GM12878 (cell line): ENCODE measurements at regions not wholly inside any gene's neighbourhood (a gene's known extent, or its start where the extent isn't known, plus 50 kb on each side); places are given as distances from the start of the nearest gene placed in this dataset.

Source experiments
- ATAC-seq: fragments of 200-7000 bp; cut with Tn5 transposase; 3 replicates; pipeline ENCODE4 v1.9.1; 2020; ENCODE audit warnings: mild to moderate bottlenecking, moderate library complexity
- BruUV-seq: library from RNA; stranded (reverse); fragments of 400-500 nt; replicated peaks from 2 replicates; lab custom pipeline; 2021; lab: Mats Ljungman, UMichigan
- CTCF ChIA-PET: fragments of 300-600 bp; sonication (Branson Sonifier 250); formaldehyde crosslinking; extraction: SDS; loops from one replicate; lab custom pipeline; 2021; ENCODE audit warnings: inconsistent platforms; lab: Yijun Ruan, JAX
- POLR2A ChIA-PET: fragments of 350-600 bp; formaldehyde crosslinking; extraction: SDS; loops from one replicate; lab custom pipeline; 2021; ENCODE audit warnings: inconsistent platforms; lab: Charles Lee
- RAD21 ChIA-PET: fragments of 300-600 bp; sonication (Branson Sonifier 250); formaldehyde crosslinking; loops from one replicate; lab custom pipeline; 2023; ENCODE audit warnings: antibody characterized with exemption; ENCODE audit not compliant: unreplicated experiment; lab: Charles Lee
- SMC1A ChIA-PET: fragments of 300-600 bp; sonication (Branson Sonifier 250); formaldehyde crosslinking; loops from one replicate; lab custom pipeline; 2023; ENCODE audit not compliant: unreplicated experiment, uncharacterized antibody; lab: Charles Lee
- DNase-seq: peaks from one replicate; pipeline ENCODE4 v3.0.0-alpha.2; 2011; ENCODE audit warnings: low read depth, low spot score
- FAIRE-seq: peaks from 3 replicates; lab custom pipeline; 2011; peaks lifted over from hg19 to GRCh38; lab: Jason Lieb, UNC
- H2AFZ ChIP-seq: 2 replicates; pipeline ENCODE4 v1.6.0; 2011; ENCODE audit warnings: low read depth, low read length, control low read depth; ENCODE audit not compliant: control insufficient read depth
- H3K27ac ChIP-seq: 2 replicates; pipeline ENCODE4 v1.5.1; 2011; ENCODE audit warnings: control low read depth; ENCODE audit not compliant: control insufficient read depth, insufficient read depth
- H3K27me3 ChIP-seq, 2 experiments: replicated peaks in 1 of 2; 2 replicates each; pipeline versions ENCODE4 v1.6.0 to v1.6.1; 2011; ENCODE audit warnings: low read length in 1 of 2; ENCODE audit not compliant: control insufficient read depth in 2 of 2, insufficient read depth in 2 of 2
- H3K36me3 ChIP-seq, 2 experiments: 2 replicates each; pipeline ENCODE4 v1.5.1; 2011; ENCODE audit warnings: low read length in 1 of 2; ENCODE audit not compliant: control insufficient read depth in 2 of 2, insufficient read depth in 2 of 2
- H3K4me1 ChIP-seq: 2 replicates; pipeline ENCODE4 v1.6.1; 2011; ENCODE audit warnings: mild to moderate bottlenecking, low read length, moderate library complexity, mixed read lengths; ENCODE audit not compliant: control insufficient read depth, insufficient read depth
- H3K4me2 ChIP-seq: 2 replicates; pipeline ENCODE4 v1.6.0; 2011; ENCODE audit warnings: control low read depth; ENCODE audit not compliant: control insufficient read depth, insufficient read depth
- H3K4me3 ChIP-seq: fragments of 200-600 bp; sonication (generic); 2 replicates; pipeline ENCODE4 v1.5.1; 2016
- H3K79me2 ChIP-seq: 2 replicates; pipeline ENCODE4 v1.6.0; 2011; ENCODE audit warnings: low read length; ENCODE audit not compliant: control insufficient read depth, insufficient read depth
- H3K9ac ChIP-seq: 2 replicates; pipeline ENCODE4 v1.8.0; 2011; ENCODE audit warnings: low read length, control low read depth, mixed read lengths; ENCODE audit not compliant: control insufficient read depth, insufficient read depth
- H3K9me3 ChIP-seq: replicated peaks from 3 replicates; pipeline ENCODE4 v1.5.1; 2011; ENCODE audit warnings: mild to moderate bottlenecking, low read length; ENCODE audit not compliant: control insufficient read depth, insufficient read depth
- H4K20me1 ChIP-seq: 2 replicates; pipeline ENCODE4 v1.6.0; 2011; ENCODE audit not compliant: control insufficient read depth, insufficient read depth
- MLLT1 ChIP-seq: fragments of 450-650 bp; IDR thresholded peaks from 2 replicates; pipeline ENCODE4 v1.6.1; 2016; ENCODE audit warnings: mild to moderate bottlenecking
- PML ChIP-seq: IDR thresholded peaks from 2 replicates; pipeline ENCODE4 v1.6.1; 2012; ENCODE audit warnings: low read length, inconsistent platforms
- PRDM15 ChIP-seq: fragments of 450-650 bp; formaldehyde crosslinking; IDR thresholded peaks from 2 replicates; pipeline ENCODE4 v1.4.0; 2020; ENCODE audit warnings: mild to moderate bottlenecking, moderate library complexity
- SREBF2 ChIP-seq: IDR thresholded peaks from 2 replicates; pipeline ENCODE4 v1.6.1; 2012; ENCODE audit warnings: mild to moderate bottlenecking, low read length
- TAF1 ChIP-seq: IDR thresholded peaks from 2 replicates; pipeline ENCODE4 v1.6.1; 2011; ENCODE audit warnings: mild to moderate bottlenecking, low read depth, low read length, borderline replicate concordance
- TCF7 ChIP-seq: IDR thresholded peaks from 2 replicates; pipeline ENCODE4 v1.6.1; 2014; ENCODE audit warnings: antibody characterized with exemption, borderline replicate concordance
- ZNF207 ChIP-seq: fragments of 450-650 bp; IDR thresholded peaks from 2 replicates; pipeline ENCODE4 v1.6.1; 2014; ENCODE audit warnings: antibody characterized with exemption, mild to moderate bottlenecking, borderline replicate concordance
- WGBS: methylation state at CpG from one replicate; pipeline ENCODE4 v1.1.6; 2016; ENCODE audit warnings: low lambda C conversion rate; ENCODE audit not compliant: insufficient replicate concordance, insufficient coverage; ENCODE audit errors: missing lambda C conversion rate; 5-methylcytosine and 5-hydroxymethylcytosine counted together
- in situ Hi-C: fragments of 300-500 bp; cut with MboI; formaldehyde crosslinking; loops from 9 replicates; pipeline ENCODE4 v1.14.3; 2018; ENCODE audit warnings: mixed read lengths
- intact Hi-C: fragments of 100-400 bp; cut with micrococcal nuclease; formaldehyde crosslinking; loops from one replicate; pipeline ENCODE4 v1.14.2; 2022; ENCODE audit not compliant: unreplicated experiment

- ATAC-seq (no peak), FAIRE-seq (no peak), DNase-seq (no peak)
- Histone ChIP-seq H3K27ac (no peak overlapping the region), H3K9me3 (no peaks in the 10 kb centered on the region; the same call in 2 of the 3 replicates), H3K27me3 (no peaks in the 10 kb centered on the region), H2AFZ (no peak overlapping the region), H3K4me1 (no peaks in the 10 kb centered on the region), H3K79me2 (no peaks in the 10 kb centered on the region), H3K36me3 (no peaks in the 10 kb centered on the region), H3K4me2 (no peak overlapping the region), H3K4me3 (no peak overlapping the region), H4K20me1 (no peaks in the 10 kb centered on the region), H3K9ac (no peak overlapping the region)
- BruUV-seq, result no TSS peak
- in situ Hi-C loops, result no loop called here
- TF ChIP-seq PRDM15 (CRISPR knock-in tag) (no peak), ZNF207 (no peak), SREBF2 (no peak), TCF7 (no peak), TAF1 (no peak), PML (no peak), MLLT1 (no peak)
- ChIA-PET CTCF (no interaction called here), RAD21 (no interaction called here), POLR2A (no interaction called here), SMC1A (no interaction called here)
- intact Hi-C loops, result no loop called here
- WGBS, result 23% methylated on average over 4 of the region's 4 CpGs
Measured at GRCh38 chr19:31525610-31526147, 176.4 kb upstream of the TSHZ3 start.
